ENCODE measurements at regions not wholly inside any gene's neighbourhood (a gene's known extent, or its start where the extent isn't known, plus 50 kb on each side); places are given as distances from the start of the nearest gene placed in this dataset.

GRCh38 chr11:109973486-109973885, 119.7 kb upstream of the ZC3H12C start:
- H3K27me3 Mint-ChIP-seq (ENCODE audit: low read depth, poor library complexity) = no peaks in the 10 kb centered on the region
- peak overlapping the region; percentile 63 for H3K27ac Mint-ChIP-seq
- peaks cover 7% of the 10 kb centered on the region for H3K9me3 Mint-ChIP-seq
- no peak for TF ChIP-seq CTCF (IDR thresholded peaks at IDR 0.05)
- no peaks in the 10 kb centered on the region for H3K36me3 Mint-ChIP-seq (ENCODE audit: low read depth)
- no peak for DNase-seq
- H3K4me1 Mint-ChIP-seq = no peaks in the 10 kb centered on the region
- no peak overlapping the region for H3K4me3 Mint-ChIP-seq

- TF ChIP-seq CTCF (IDR thresholded peaks at IDR 0.05) = no peak
- Mint-ChIP-seq H3K36me3 (ENCODE audit: low read depth) (no peaks in the 10 kb centered on the region), H3K4me1 (no peaks in the 10 kb centered on the region), H3K27me3 (ENCODE audit: low read depth, poor library complexity) (no peaks in the 10 kb centered on the region), H3K4me3 (no peak overlapping the region), H3K27ac (no peak overlapping the region), H3K9me3 (peaks cover 7% of the 10 kb centered on the region)
- DNase-seq = no peak
Observed at GRCh38 chr11:109974523-109974922, 118.7 kb upstream of the ZC3H12C start.

GRCh38 chr11:109978895-109979294, 114.3 kb upstream of the ZC3H12C start:
- H3K36me3 Mint-ChIP-seq (ENCODE audit: low read depth) = no peaks in the 10 kb centered on the region
- H3K9me3 Mint-ChIP-seq = peaks cover 7% of the 10 kb centered on the region
- H3K27ac Mint-ChIP-seq = no peak overlapping the region
- H3K4me1 Mint-ChIP-seq = no peaks in the 10 kb centered on the region
- H3K4me3 Mint-ChIP-seq = no peak overlapping the region
- no peak for TF ChIP-seq CTCF (IDR thresholded peaks at IDR 0.05)
- DNase-seq = no peak
- H3K27me3 Mint-ChIP-seq (ENCODE audit: low read depth, poor library complexity) = no peaks in the 10 kb centered on the region

GRCh38 chr11:109981031-109981636, 112.1 kb upstream of the ZC3H12C start:
- Mint-ChIP-seq H3K4me3 (no peak overlapping the region), H3K4me1 (no peaks in the 10 kb centered on the region), H3K27me3 (ENCODE audit: low read depth, poor library complexity) (no peaks in the 10 kb centered on the region), H3K9me3 (peaks cover 7% of the 10 kb centered on the region), H3K27ac (no peak overlapping the region), H3K36me3 (ENCODE audit: low read depth) (no peaks in the 10 kb centered on the region)
- DNase-seq = no peak
- TF ChIP-seq CTCF (IDR thresholded peaks at IDR 0.05) = no peak

GRCh38 chr11:109983358-109983757, 109.8 kb upstream of the ZC3H12C start:
- Mint-ChIP-seq H3K4me1 (no peaks in the 10 kb centered on the region), H3K27me3 (ENCODE audit: low read depth, poor library complexity) (no peaks in the 10 kb centered on the region), H3K9me3 (no peaks in the 10 kb centered on the region)

More at GRCh38 chr11:109983358-109983757, 109.8 kb upstream of the ZC3H12C start:
- no peak for DNase-seq
- no peak for TF ChIP-seq CTCF (IDR thresholded peaks at IDR 0.05)
- no peak overlapping the region for H3K27ac Mint-ChIP-seq
- H3K4me3 Mint-ChIP-seq = no peak overlapping the region
- H3K36me3 Mint-ChIP-seq (ENCODE audit: low read depth) = no peaks in the 10 kb centered on the region
